ENCODE measurements at regions not wholly inside any gene's neighbourhood (a gene's known extent, or its start where the extent isn't known, plus 50 kb on each side); places are given as distances from the start of the nearest gene placed in this dataset.

- TF ChIP-seq CTCF (IDR thresholded peaks at IDR 0.05) (no peak), EP300 (IDR thresholded peaks at IDR 0.05) (no peak), POLR2A (IDR thresholded peaks at IDR 0.05) (no peak)
Observed at GRCh38 chr5:17766031-17766430, 131.8 kb downstream of the TAF11L14 start.
